Ishikawa (cell line): ENCODE measurements at regions not wholly inside any gene's neighbourhood (a gene's known extent, or its start where the extent isn't known, plus 50 kb on each side); places are given as distances from the start of the nearest gene placed in this dataset.

Experiments used
- EP300 ChIP-seq: IDR thresholded peaks from 2 replicates; pipeline ENCODE4 v1.6.1; 2012; ENCODE audit warnings: borderline replicate concordance
- FOXM1 ChIP-seq: IDR thresholded peaks from 2 replicates; pipeline ENCODE4 v1.6.1; 2012; ENCODE audit warnings: low read depth, borderline replicate concordance
- NFIC ChIP-seq: IDR thresholded peaks from 2 replicates; pipeline ENCODE4 v1.6.1; 2012
- REST ChIP-seq: IDR thresholded peaks from 2 replicates; pipeline ENCODE4 v1.6.1; 2012; ENCODE audit warnings: low read depth, mild to moderate bottlenecking
- YY1 ChIP-seq: IDR thresholded peaks from 2 replicates; pipeline ENCODE4 v1.6.1; 2012; ENCODE audit warnings: low read depth

GRCh38 chr2:114122930-114123329, 233.0 kb downstream of the ACTR3 start:
- TF ChIP-seq YY1 (no peak), EP300 (no peak), FOXM1 (no peak), REST (no peak), NFIC (no peak)
